GM12864 (cell line): ENCODE measurements at regions not wholly inside any gene's neighbourhood (a gene's known extent, or its start where the extent isn't known, plus 50 kb on each side); places are given as distances from the start of the nearest gene placed in this dataset.

Experiments
- DNase-seq: peaks from one replicate; pipeline ENCODE4 v3.0.0-alpha.2; 2011; ENCODE audit warnings: low read depth
- H3K4me3 ChIP-seq: 2 replicates; pipeline ENCODE4 v1.5.1; 2011; ENCODE audit warnings: mild to moderate bottlenecking, low read depth, low read length, control low read depth
- CTCF ChIP-seq: IDR thresholded peaks from 2 replicates; pipeline ENCODE4 v1.5.1; 2011; ENCODE audit warnings: low read depth, mild to moderate bottlenecking, moderate library complexity, low read length, control low read depth, inconsistent platforms; ENCODE audit errors: missing control alignments

- no peak for TF ChIP-seq CTCF
- no peak for DNase-seq
- H3K4me3 ChIP-seq, result no peak overlapping the region
Measured at GRCh38 chr14:100979079-100979478, 75.6 kb upstream of the RTL1 start.

GRCh38 chr14:100979780-100980179 is 76.3 kb upstream of the RTL1 start:
- no peak for DNase-seq
- H3K4me3 ChIP-seq, result no peak overlapping the region
- TF ChIP-seq CTCF, result no peak

GRCh38 chr14:100980823-100981222 is 77.3 kb upstream of the RTL1 start:
- no peak overlapping the region for H3K4me3 ChIP-seq
- no peak for TF ChIP-seq CTCF
- DNase-seq, result no peak

- DNase-seq, result no peak
- no peak for TF ChIP-seq CTCF
- H3K4me3 ChIP-seq, result no peak overlapping the region
Measured at GRCh38 chr14:100981809-100982208, 78.3 kb upstream of the RTL1 start.

- TF ChIP-seq CTCF, result no peak
- no peak overlapping the region for H3K4me3 ChIP-seq
- no peak for DNase-seq
Measured at GRCh38 chr14:100982353-100982752, 78.8 kb upstream of the RTL1 start.

- DNase-seq, result no peak
- no peak overlapping the region for H3K4me3 ChIP-seq
- no peak for TF ChIP-seq CTCF
Measured at GRCh38 chr14:100982762-100983161, 79.2 kb upstream of the RTL1 start.

- no peak overlapping the region for H3K4me3 ChIP-seq
- no peak for TF ChIP-seq CTCF
- DNase-seq, result no peak
Measured at GRCh38 chr14:100983710-100984109, 80.2 kb upstream of the RTL1 start.
